Inflammatory macrophage treated with lipopolysaccharide for 4 hours (primary cell): ENCODE measurements at regions not wholly inside any gene's neighbourhood (a gene's known extent, or its start where the extent isn't known, plus 50 kb on each side); places are given as distances from the start of the nearest gene placed in this dataset.
"Not testable (repeated sequence)": the region's sequence is repeated elsewhere in the genome, so short reads cannot be mapped to it uniquely, and the experiment has no call there.

Experiments used
- DNase-seq: peaks from one replicate; pipeline ENCODE4 v3.0.0-alpha.2; 2020

- DNase-seq = peak; percentile 18
Observed at GRCh38 chr6:156687789-156688619, 89.2 kb upstream of the ARID1B start.

DNA sequence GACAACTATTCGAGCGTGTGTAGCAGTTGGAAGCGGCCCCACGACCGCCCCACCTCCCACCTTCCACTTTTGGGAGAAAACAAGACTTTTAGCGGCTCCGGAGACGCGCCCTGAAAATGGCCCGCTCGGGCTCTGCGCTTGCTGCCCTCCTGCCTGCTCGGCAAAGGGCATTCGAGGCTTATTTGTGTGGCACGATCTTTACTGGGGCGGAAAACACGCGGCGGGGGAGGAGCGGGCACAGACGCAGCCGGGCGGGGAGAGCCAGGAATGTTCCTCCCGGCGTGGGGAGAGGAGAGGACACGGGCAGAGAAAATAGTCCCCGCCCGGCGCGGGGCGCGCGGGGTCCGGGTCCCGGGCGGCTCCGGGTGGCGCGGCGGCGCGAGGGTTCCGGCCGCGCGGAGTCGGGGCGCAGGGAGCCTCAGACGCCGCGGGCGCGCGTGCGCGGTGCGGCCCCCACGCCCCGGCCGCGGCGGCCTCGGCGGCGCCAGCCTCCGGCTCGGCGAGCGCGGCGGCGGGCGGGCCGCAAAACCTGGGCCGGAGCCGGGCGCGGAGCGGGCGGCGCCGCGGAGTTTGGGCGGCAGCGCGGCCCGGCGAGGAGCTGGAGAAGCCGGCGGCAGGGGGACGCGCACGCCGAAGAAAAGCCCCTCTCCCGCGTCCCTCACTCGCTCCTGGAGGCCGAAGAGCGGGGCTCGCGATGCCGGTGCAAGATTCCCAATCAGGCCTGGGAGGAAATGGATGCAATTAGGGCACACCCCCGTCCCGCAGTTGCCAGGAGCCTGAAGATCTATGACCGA, 90.0 kb upstream of the ARID1B start:
- peak; percentile 82 for DNase-seq

DNA sequence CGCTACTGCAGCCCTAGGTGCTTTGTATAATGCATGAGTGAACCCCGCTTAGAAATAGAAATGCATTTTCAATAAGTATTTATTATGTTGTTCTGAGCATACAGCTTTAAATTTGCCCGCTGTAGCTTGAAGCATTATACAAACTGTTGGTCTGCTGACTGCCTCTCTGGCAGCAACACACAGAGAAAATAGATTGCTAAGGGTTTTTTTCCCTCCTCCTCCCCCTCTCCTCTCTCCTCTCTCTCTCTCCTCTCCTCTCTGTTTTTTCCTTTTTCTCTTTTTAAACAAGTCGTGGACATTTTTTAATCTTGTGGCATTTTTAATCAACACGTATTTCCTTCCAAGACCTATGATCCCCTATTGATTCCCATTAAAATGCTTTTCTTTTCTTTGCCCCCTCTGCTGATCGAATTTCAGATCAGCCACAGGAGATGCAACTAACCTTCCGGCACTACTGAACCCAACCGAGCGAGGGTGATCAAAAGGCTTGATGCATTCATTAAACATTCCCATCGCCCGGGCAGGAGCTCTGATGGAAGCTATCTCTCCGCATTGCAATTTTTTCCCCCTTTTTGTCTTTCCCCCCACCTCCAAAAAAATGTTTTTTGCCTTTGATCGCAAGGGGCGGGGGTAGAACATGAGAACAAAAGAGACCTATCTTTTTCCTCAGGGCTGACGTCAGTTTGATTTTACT, 90.7 kb upstream of the ARID1B start:
- peak; percentile 45 for DNase-seq

- no peak for DNase-seq
Observed at GRCh38 chr6:156685823-156686222, 91.4 kb upstream of the ARID1B start.

- DNase-seq = no peak
Observed at GRCh38 chr6:156683821-156684220, 93.4 kb upstream of the ARID1B start.

DNA sequence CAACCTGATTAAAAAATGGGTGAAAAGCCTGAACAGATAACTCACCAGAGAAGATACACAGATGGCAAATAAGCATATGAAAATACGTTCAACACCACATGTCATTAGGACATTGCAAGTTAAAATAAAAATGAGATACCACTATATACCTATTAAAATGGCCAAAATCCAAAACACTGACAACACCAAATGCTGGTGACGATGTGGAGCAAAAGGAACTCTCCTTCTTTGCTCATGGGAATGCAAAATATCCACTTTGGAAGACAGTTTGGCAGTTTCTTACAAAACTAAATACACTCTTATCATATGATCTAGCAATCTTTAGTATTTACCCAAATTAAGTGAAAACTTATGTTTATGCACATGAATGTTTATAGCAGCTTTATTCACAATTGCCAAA, 100.5 kb upstream of the ARID1B start:
- no peak for DNase-seq

DNA sequence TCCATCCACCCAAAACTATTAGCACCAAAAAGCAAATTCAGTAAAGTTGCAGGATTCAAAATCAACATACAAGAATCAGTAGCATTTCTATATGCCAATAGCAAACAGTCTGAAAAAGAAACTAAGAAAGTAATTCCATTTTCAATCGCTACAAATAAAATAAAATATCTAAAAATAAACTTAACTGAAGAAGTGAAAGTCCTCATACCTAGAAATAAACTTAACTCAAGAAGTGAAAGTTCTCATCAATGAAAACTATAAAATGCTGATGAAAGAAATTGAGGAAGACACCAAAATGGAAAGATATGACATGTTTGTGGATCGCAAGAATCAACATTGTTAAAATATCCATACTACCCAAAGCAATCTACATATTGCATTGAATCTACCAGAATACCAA, 103.0 kb upstream of the ARID1B start:
- no peak for DNase-seq

- DNase-seq = not testable (repeated sequence)
Observed at GRCh38 chr6:156670097-156670496, 107.1 kb upstream of the ARID1B start.

- DNase-seq = no peak
Observed at GRCh38 chr6:156662025-156662445, 115.1 kb upstream of the ARID1B start.

GRCh38 chr6:156660389-156660788, 116.8 kb upstream of the ARID1B start:
- no peak for DNase-seq

- DNase-seq = no peak
Observed at GRCh38 chr6:156659822-156660198, 117.4 kb upstream of the ARID1B start.

- DNase-seq = no peak
Observed at GRCh38 chr6:156658966-156659821, 118.0 kb upstream of the ARID1B start.

- no peak for DNase-seq
Observed at GRCh38 chr6:156658186-156658965, 118.8 kb upstream of the ARID1B start.

DNA sequence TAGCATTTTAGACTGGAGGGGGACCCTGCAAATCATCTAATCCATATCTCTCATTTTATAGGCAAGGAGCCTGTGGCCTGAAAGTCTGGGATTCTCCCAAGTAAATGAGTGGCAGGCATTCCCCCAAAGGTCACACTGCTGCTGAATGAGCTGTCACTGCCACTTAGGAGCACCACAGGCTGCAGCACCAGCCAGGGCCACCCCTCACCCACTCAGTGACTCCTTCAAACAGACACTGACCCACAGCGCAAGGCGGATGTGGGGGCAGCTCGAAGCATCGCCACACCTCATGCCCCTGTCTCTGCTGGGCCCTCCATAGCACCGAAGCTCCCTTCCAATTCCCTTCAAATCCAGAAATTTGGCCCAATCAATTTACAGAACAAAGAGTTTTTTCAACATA, 119.9 kb upstream of the ARID1B start:
- DNase-seq = no peak

- no peak for DNase-seq
Observed at GRCh38 chr6:156654919-156655918, 122.0 kb upstream of the ARID1B start.

- no peak for DNase-seq
Observed at GRCh38 chr6:156652231-156652750, 124.9 kb upstream of the ARID1B start.

GRCh38 chr6:156651486-156651885, 125.7 kb upstream of the ARID1B start:
- peak; percentile 34 for DNase-seq

GRCh38 chr6:156650896-156651390, 126.2 kb upstream of the ARID1B start:
- DNase-seq = peak; percentile 19

- no peak for DNase-seq
Observed at GRCh38 chr6:156648616-156649015, 128.6 kb upstream of the ARID1B start.

DNA sequence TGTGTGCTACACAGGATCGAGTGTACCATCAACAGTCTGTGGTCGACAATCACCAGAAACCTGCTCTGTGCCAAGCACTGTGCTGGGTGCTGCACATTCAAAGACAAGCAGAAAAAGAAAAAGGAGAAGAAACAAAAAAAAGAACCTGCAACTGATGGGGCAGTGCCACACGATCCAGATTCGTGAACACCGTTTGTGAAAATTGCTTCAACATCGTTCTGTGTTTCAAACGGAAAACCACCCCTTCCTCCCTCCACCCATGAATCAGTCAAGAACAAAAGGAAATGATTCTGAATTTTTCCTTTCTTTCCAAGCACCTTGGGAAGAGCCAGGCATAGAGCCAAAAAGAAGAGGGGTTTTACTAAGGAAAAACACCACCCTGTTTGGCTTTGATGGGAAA, 129.2 kb upstream of the ARID1B start:
- no peak for DNase-seq
